Astrocyte of the spinal cord (primary cell): ENCODE measurements at regions not wholly inside any gene's neighbourhood (a gene's known extent, or its start where the extent isn't known, plus 50 kb on each side); places are given as distances from the start of the nearest gene placed in this dataset.
"Not testable (repeated sequence)": the region's sequence is repeated elsewhere in the genome, so short reads cannot be mapped to it uniquely, and the experiment has no call there.

Source experiments
- DNase-seq: peaks from one replicate; pipeline ENCODE4 v3.0.0; 2011; ENCODE audit warnings: low read depth, low spot score
- H3K4me3 ChIP-seq: 2 replicates; pipeline ENCODE4 v1.5.1; 2011; ENCODE audit warnings: low read depth, mild to moderate bottlenecking, low read length, moderate library complexity
- CTCF ChIP-seq: IDR thresholded peaks from 2 replicates; pipeline ENCODE4 v1.5.1; 2012; ENCODE audit warnings: low read depth, mild to moderate bottlenecking, low read length, inconsistent platforms
- in situ Hi-C: cut with HindIII; loops from 2 replicates; pipeline ENCODE4 v1.10.0; 2017; ENCODE audit warnings: low sequenced_read_pairs

GRCh38 chr7:152505606-152506005 lies 69.8 kb upstream of the KMT2C start:
- H3K4me3 ChIP-seq, result no peak overlapping the region
- in situ Hi-C loops, result no loop called here
- no peak for TF ChIP-seq CTCF
- no peak for DNase-seq

- in situ Hi-C loops, result no loop called here
- no peak for DNase-seq
- no peak for TF ChIP-seq CTCF
- no peak overlapping the region for H3K4me3 ChIP-seq
These were observed 69.0 kb upstream of the KMT2C start for GRCh38 chr7:152504816-152505215.

- no peak for DNase-seq
- in situ Hi-C loops, result no loop called here
- H3K4me3 ChIP-seq, result no peak overlapping the region
- no peak for TF ChIP-seq CTCF
These were observed 68.6 kb upstream of the KMT2C start for GRCh38 chr7:152504367-152504766.

GRCh38 chr7:152502813-152503790 lies 67.3 kb upstream of the KMT2C start:
- in situ Hi-C loops, result no loop called here
- no peak for TF ChIP-seq CTCF
- no peak overlapping the region for H3K4me3 ChIP-seq

GRCh38 chr7:152501506-152501905 lies 65.7 kb upstream of the KMT2C start:
- TF ChIP-seq CTCF, result no peak
- H3K4me3 ChIP-seq, result no peak overlapping the region
- DNase-seq, result no peak
- in situ Hi-C loops, result no loop called here

More at GRCh38 chr7:152502813-152503790, 67.3 kb upstream of the KMT2C start:
- DNase-seq, result no peak

- in situ Hi-C loops, DNase-seq, H3K4me3 ChIP-seq: not testable (repeated sequence)
These were observed 64.2 kb upstream of the KMT2C start for GRCh38 chr7:152499969-152500368.

- DNase-seq, result no peak
- no peak overlapping the region for H3K4me3 ChIP-seq
- in situ Hi-C loops, result no loop called here
- TF ChIP-seq CTCF, result no peak
These were observed 60.1 kb upstream of the KMT2C start for GRCh38 chr7:152495867-152496266.
